GM12875 (cell line): ENCODE measurements at regions not wholly inside any gene's neighbourhood (a gene's known extent, or its start where the extent isn't known, plus 50 kb on each side); places are given as distances from the start of the nearest gene placed in this dataset.

Experiments used
- H3K4me3 ChIP-seq: one replicate; pipeline ENCODE4 v1.5.1; 2011; ENCODE audit warnings: low read depth, low read length, control low read depth
- TF ChIP-seq, protein P1 (sequence below): IDR thresholded peaks from 2 replicates; pipeline ENCODE4 v1.5.1; 2011; ENCODE audit warnings: low read depth, mild to moderate bottlenecking, control low read depth, inconsistent platforms, low read length, moderate library complexity, borderline replicate concordance; ENCODE audit not compliant: insufficient read depth

- no peak overlapping the region for H3K4me3 ChIP-seq
- TF ChIP-seq, protein P1, sequence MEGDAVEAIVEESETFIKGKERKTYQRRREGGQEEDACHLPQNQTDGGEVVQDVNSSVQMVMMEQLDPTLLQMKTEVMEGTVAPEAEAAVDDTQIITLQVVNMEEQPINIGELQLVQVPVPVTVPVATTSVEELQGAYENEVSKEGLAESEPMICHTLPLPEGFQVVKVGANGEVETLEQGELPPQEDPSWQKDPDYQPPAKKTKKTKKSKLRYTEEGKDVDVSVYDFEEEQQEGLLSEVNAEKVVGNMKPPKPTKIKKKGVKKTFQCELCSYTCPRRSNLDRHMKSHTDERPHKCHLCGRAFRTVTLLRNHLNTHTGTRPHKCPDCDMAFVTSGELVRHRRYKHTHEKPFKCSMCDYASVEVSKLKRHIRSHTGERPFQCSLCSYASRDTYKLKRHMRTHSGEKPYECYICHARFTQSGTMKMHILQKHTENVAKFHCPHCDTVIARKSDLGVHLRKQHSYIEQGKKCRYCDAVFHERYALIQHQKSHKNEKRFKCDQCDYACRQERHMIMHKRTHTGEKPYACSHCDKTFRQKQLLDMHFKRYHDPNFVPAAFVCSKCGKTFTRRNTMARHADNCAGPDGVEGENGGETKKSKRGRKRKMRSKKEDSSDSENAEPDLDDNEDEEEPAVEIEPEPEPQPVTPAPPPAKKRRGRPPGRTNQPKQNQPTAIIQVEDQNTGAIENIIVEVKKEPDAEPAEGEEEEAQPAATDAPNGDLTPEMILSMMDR, result no peak
Observed at GRCh38 chr2:128791120-128791984, 472.7 kb upstream of the HS6ST1 start.

GRCh38 chr2:128791985-128792320, 473.3 kb upstream of the HS6ST1 start:
- TF ChIP-seq, protein P1, result no peak
- H3K4me3 ChIP-seq, result no peak overlapping the region

DNA sequence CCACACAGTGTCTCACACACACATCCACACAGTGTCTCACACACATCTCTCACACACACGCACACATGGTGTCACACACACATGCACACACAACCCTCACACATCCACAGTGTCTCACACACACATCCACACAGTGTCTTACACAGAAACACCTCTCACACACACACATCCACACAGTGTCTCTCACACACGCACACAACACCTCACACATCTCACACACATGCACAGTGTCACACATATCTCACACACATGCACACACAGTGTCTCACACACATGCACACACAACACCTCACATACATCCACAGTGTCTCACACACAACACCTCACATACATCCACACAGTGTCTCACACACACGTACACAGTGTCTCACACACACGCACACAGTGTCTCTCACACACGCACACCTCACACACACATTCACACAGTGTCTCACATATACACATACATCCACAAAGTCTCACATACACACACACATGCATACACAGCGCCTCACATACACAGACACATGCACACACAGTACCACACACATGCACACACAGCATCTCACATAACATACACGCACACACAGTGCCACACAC, 473.9 kb upstream of the HS6ST1 start:
- TF ChIP-seq, protein P1, result no peak
- H3K4me3 ChIP-seq, result no peak overlapping the region

DNA sequence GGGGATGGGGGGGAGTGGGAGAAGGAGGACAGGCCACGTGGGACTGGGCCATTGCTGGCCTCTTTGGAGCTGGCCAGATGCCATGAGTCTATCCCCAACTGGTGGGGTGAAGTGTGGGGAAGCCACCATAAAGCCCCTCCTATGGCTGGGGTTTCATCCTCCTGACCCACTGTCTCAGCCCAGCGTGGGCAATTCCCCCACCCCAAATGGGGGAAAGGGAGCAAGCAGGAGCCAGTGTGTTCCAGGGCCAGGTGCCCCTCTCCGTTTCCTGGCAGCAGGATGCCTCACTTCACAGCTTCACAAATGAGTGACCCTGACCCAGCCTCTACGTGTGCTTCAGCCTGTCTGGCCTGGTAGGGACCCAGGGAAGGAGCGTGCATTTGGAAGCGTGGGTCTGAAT, 474.7 kb upstream of the HS6ST1 start:
- TF ChIP-seq, protein P1, result no peak
- H3K4me3 ChIP-seq, result no peak overlapping the region

DNA sequence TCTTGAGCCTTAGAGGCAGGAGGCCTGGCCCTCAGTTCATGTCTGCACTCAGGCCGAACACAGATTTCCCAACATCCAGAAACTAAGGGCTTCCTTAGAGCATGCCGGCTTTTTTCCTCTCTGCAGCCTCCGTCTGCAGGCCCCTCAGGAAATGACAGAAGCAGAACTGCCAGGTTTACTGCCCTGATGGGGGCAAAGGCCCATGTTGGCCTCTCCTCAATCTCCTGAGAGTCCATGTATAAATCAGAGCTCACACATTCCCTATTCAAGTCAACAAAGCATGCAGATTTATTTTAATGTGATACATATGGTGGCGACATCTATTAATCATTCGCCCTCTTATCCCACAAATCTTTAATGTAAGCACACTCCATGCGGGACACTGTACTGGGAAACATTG, 475.6 kb upstream of the HS6ST1 start:
- H3K4me3 ChIP-seq, result no peak overlapping the region
- TF ChIP-seq, protein P1, result no peak

DNA sequence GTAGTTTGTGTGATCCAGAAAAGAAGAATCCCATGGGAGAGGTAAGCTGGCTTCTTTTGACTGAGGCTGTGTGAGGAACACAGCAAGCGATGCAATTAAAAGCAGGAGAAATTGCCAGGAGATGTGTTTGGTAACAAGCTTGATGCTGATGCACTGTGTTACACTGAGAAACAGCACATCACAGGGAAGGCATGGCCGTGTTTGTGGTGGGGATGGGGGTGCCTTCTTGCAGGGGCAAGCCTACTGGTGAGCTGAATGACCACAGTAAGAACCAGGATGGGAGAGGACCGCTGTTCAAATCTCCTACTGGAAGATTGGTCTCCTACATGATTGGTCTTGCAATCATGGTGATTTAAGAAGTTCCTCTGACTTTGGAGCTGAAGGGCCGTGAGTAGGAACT, 477.7 kb upstream of the HS6ST1 start:
- H3K4me3 ChIP-seq, result no peak overlapping the region
- TF ChIP-seq, protein P1, result no peak

DNA sequence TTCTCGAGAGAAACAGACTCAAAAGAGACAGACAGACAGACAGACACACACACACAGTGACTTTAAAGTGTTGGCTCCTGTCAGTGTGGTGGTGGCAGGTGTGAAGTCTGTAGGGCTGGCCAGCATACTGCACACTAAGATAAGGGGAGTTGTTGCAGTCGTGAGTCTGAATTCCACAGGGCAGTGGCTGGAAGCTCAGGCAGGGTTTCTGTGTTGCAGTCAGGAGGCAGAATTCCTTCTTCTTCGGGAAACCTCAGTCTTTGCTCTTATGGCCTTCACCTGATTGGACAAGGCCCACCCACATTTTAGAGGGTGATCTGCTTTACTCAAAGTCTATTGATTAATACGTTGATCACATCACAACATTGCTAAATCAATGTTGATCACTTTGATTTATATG, 478.4 kb upstream of the HS6ST1 start:
- TF ChIP-seq, protein P1, result no peak
- no peak overlapping the region for H3K4me3 ChIP-seq
